ENCODE measurements at regions not wholly inside any gene's neighbourhood (a gene's known extent, or its start where the extent isn't known, plus 50 kb on each side); places are given as distances from the start of the nearest gene placed in this dataset.

- in situ Hi-C loops (cut with MboI; ENCODE audit: low sequenced_read_pairs) = no loop called here
- Histone ChIP-seq H3K36me3 (replicated peaks) (no peaks in the 10 kb centered on the region), H3K27me3 (ENCODE audit: low read depth) (peaks cover 6% of the 10 kb centered on the region; the same call in 1 of the 2 replicates), H3K9me3 (no peaks in the 10 kb centered on the region), H3K4me3 (no peak overlapping the region), H3K4me1 (no peaks in the 10 kb centered on the region)
- DNase-seq (ENCODE audit: low spot score in 2 of 2) = no peak
These were observed 92.6 kb downstream of the EMP1 start for GRCh38 chr12:13288937-13289652.

- DNase-seq (ENCODE audit: low spot score in 2 of 2) = no peak
- H3K36me3 ChIP-seq (replicated peaks) = no peaks in the 10 kb centered on the region
- in situ Hi-C loops (cut with MboI; ENCODE audit: low sequenced_read_pairs) = no loop called here
- H3K4me3 ChIP-seq = no peak overlapping the region
- no peaks in the 10 kb centered on the region for H3K9me3 ChIP-seq
- peaks cover 6% of the 10 kb centered on the region for H3K27me3 ChIP-seq (ENCODE audit: low read depth)
- no peaks in the 10 kb centered on the region for H3K4me1 ChIP-seq
These were observed 92.0 kb downstream of the EMP1 start for GRCh38 chr12:13288501-13288900.

- no peak for DNase-seq (ENCODE audit: low spot score in 2 of 2)
- no peaks in the 10 kb centered on the region for H3K36me3 ChIP-seq (replicated peaks)
- in situ Hi-C loops (cut with MboI; ENCODE audit: low sequenced_read_pairs) = no loop called here
- H3K4me1 ChIP-seq = no peaks in the 10 kb centered on the region
- H3K27me3 ChIP-seq (ENCODE audit: low read depth) = peaks cover 9% of the 10 kb centered on the region
- H3K9me3 ChIP-seq = no peaks in the 10 kb centered on the region
- no peak overlapping the region for H3K4me3 ChIP-seq
These were observed 87.3 kb downstream of the EMP1 start for GRCh38 chr12:13283867-13284266.

DNA sequence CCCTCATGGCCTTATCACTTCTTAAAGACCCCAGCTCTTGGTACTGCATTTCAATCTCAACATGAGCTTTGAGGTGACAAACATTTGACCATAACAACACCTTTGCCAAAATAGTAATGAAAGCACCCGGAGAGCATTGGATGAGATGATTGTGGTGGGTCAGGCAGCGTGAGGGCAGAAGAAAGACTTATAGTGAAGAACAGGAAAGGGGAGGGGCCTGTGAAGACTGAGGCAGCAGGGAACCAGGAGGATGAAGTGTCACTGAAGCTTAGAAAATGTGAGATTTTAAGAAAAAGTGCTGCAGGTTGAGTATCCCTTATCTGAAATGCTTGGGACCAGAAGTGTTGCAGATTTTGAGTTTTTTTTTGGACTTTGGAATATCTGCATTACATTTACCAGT is 86.3 kb downstream of the EMP1 start:
- no peak for DNase-seq (ENCODE audit: low spot score in 2 of 2)
- Histone ChIP-seq H3K4me3 (no peak overlapping the region), H3K4me1 (no peaks in the 10 kb centered on the region), H3K27me3 (ENCODE audit: low read depth) (peaks cover 9% of the 10 kb centered on the region), H3K9me3 (no peaks in the 10 kb centered on the region), H3K36me3 (replicated peaks) (no peaks in the 10 kb centered on the region)
- in situ Hi-C loops (cut with MboI; ENCODE audit: low sequenced_read_pairs) = no loop called here

DNA sequence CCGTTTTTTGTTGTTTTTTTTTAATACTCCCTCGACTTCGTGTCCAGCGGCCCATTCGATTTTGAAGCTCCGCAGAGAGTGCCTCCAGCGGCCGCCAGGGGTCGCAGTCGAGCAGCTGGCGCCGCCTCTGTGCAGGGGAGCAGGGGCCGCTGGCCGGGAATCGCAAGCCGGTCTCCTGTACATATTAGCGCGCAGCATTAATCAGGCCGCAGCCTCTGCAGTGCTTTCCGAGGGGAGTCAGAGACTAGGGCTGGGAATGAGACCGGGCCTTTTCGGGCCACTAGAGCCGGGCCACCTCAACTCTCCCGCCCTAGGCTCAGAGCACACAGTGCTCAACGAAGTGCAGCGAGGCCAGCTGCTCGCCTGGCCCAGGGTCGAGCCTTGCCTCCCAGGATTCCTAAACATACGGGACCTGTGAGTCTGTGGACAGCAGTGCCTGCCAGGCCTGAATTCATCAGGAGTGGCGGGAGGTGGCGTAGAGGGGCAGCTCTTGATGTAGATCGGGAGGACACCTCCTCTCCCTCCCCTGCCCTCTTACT is 81.8 kb downstream of the EMP1 start:
- no peaks in the 10 kb centered on the region for H3K36me3 ChIP-seq (replicated peaks)
- no peak overlapping the region for H3K4me3 ChIP-seq
- peak; percentile 56 to 82 for DNase-seq (ENCODE audit: low spot score in 2 of 2)
- no peaks in the 10 kb centered on the region for H3K4me1 ChIP-seq
- H3K9me3 ChIP-seq = no peaks in the 10 kb centered on the region
- in situ Hi-C loops (cut with MboI; ENCODE audit: low sequenced_read_pairs) = no loop called here
- H3K27me3 ChIP-seq (ENCODE audit: low read depth) = peaks cover 15% of the 10 kb centered on the region

DNA sequence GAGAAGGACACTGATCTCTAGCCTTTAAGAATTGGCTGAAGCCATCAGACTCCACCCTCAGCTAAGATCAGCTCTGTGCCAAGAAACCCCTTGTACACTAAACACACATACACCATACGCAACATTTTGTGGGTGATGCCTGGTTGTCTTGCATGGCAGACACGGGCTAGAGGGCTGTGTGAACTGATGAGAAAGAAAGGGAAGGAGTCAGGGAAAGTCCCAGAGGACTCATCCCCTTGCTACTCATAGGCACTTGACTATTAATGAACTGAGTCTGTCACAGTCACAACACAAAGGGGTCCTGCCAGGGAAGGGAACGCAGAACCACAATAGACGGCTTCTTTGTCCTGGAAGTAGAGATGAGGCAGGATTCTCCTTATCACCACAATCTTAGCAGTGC is 80.8 kb downstream of the EMP1 start:
- Histone ChIP-seq H3K9me3 (no peaks in the 10 kb centered on the region), H3K27me3 (ENCODE audit: low read depth) (peaks cover 22% of the 10 kb centered on the region), H3K4me1 (no peaks in the 10 kb centered on the region), H3K36me3 (replicated peaks) (no peaks in the 10 kb centered on the region), H3K4me3 (no peak overlapping the region)
- DNase-seq (ENCODE audit: low spot score in 2 of 2) = no peak
- in situ Hi-C loops (cut with MboI; ENCODE audit: low sequenced_read_pairs) = no loop called here

- H3K36me3 ChIP-seq (replicated peaks) = no peaks in the 10 kb centered on the region
- DNase-seq (ENCODE audit: low spot score in 2 of 2) = no peak
- H3K9me3 ChIP-seq = no peaks in the 10 kb centered on the region
- in situ Hi-C loops (cut with MboI; ENCODE audit: low sequenced_read_pairs) = no loop called here
- no peak overlapping the region for H3K4me3 ChIP-seq
- peaks cover 34% of the 10 kb centered on the region for H3K27me3 ChIP-seq (ENCODE audit: low read depth)
- no peaks in the 10 kb centered on the region for H3K4me1 ChIP-seq
These were observed 78.9 kb downstream of the EMP1 start for GRCh38 chr12:13275241-13276085.

GRCh38 chr12:13273850-13274249 is 77.3 kb downstream of the EMP1 start:
- Histone ChIP-seq H3K9me3 (no peaks in the 10 kb centered on the region), H3K27me3 (ENCODE audit: low read depth) (peaks cover 34% of the 10 kb centered on the region), H3K36me3 (replicated peaks) (no peaks in the 10 kb centered on the region), H3K4me3 (no peak overlapping the region), H3K4me1 (no peaks in the 10 kb centered on the region)
- in situ Hi-C loops (cut with MboI; ENCODE audit: low sequenced_read_pairs) = no loop called here
- DNase-seq (ENCODE audit: low spot score in 2 of 2) = no peak

GRCh38 chr12:13273097-13273496 is 76.6 kb downstream of the EMP1 start:
- in situ Hi-C loops (cut with MboI; ENCODE audit: low sequenced_read_pairs) = no loop called here
- Histone ChIP-seq H3K27me3 (ENCODE audit: low read depth) (peaks cover 34% of the 10 kb centered on the region), H3K4me3 (no peak overlapping the region), H3K36me3 (replicated peaks) (no peaks in the 10 kb centered on the region), H3K4me1 (no peaks in the 10 kb centered on the region), H3K9me3 (no peaks in the 10 kb centered on the region)
- no peak for DNase-seq (ENCODE audit: low spot score in 2 of 2)

DNA sequence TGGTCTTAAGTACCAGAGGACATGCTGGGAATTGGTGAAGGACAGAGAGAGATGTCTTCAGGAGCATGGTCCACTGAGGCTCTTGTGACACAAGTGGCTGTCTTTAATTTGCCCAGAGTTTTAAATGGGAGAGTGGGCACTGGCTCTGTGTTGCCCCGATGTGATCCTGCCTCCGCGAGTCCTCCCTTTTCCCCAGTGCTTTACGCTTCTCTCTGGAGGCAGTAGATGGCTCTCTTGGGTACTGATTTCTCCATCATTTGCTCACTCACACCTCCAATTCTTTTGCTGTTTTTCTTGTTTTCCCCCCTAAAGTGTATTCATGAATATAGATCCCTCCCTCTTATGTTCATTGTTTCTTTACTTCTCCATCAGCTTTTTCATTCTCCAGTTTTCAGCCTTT is 74.3 kb downstream of the EMP1 start:
- in situ Hi-C loops (cut with MboI; ENCODE audit: low sequenced_read_pairs) = no loop called here

More for the DNA sequence above, 74.3 kb downstream of the EMP1 start:
- Histone ChIP-seq H3K36me3 (replicated peaks) (no peaks in the 10 kb centered on the region), H3K4me3 (no peak overlapping the region), H3K9me3 (no peaks in the 10 kb centered on the region), H3K4me1 (no peaks in the 10 kb centered on the region), H3K27me3 (ENCODE audit: low read depth) (peaks cover 32% of the 10 kb centered on the region)
- no peak for DNase-seq (ENCODE audit: low spot score in 2 of 2)

All from HAP-1 (cell line).